ENCODE measurements at regions not wholly inside any gene's neighbourhood (a gene's known extent, or its start where the extent isn't known, plus 50 kb on each side); places are given as distances from the start of the nearest gene placed in this dataset.

GRCh38 chr4:14496969-14497368 is 505.3 kb upstream of the CPEB2 start:
- no peak for DNase-seq

GRCh38 chr4:14504162-14504561 is 498.1 kb upstream of the CPEB2 start:
- no peak for DNase-seq

- DNase-seq, result no peak
These were observed 488.8 kb upstream of the CPEB2 start for GRCh38 chr4:14513471-14513870.

GRCh38 chr4:14515556-14515955 is 486.7 kb upstream of the CPEB2 start:
- no peak for DNase-seq

- DNase-seq, result no peak
These were observed 484.1 kb upstream of the CPEB2 start for GRCh38 chr4:14518136-14518535.

GRCh38 chr4:14520171-14520570 is 482.1 kb upstream of the CPEB2 start:
- DNase-seq, result no peak

GRCh38 chr4:14524276-14524675 is 478.0 kb upstream of the CPEB2 start:
- no peak for DNase-seq

- no peak for DNase-seq
These were observed 473.4 kb upstream of the CPEB2 start for GRCh38 chr4:14528918-14529317.

- no peak for DNase-seq
These were observed 472.6 kb upstream of the CPEB2 start for GRCh38 chr4:14529653-14530052.

- DNase-seq, result no peak
These were observed 469.8 kb upstream of the CPEB2 start for GRCh38 chr4:14532436-14532835.

- DNase-seq, result no peak
These were observed 463.0 kb upstream of the CPEB2 start for GRCh38 chr4:14539246-14539645.

- no peak for DNase-seq
These were observed 457.1 kb upstream of the CPEB2 start for GRCh38 chr4:14545163-14545562.

- DNase-seq, result no peak
These were observed 456.5 kb upstream of the CPEB2 start for GRCh38 chr4:14545807-14546206.

- no peak for DNase-seq
These were observed 450.2 kb upstream of the CPEB2 start for GRCh38 chr4:14552119-14552518.

GRCh38 chr4:14559646-14560045 is 442.6 kb upstream of the CPEB2 start:
- no peak for DNase-seq

- no peak for DNase-seq
These were observed 441.7 kb upstream of the CPEB2 start for GRCh38 chr4:14560577-14560976.

- no peak for DNase-seq
These were observed 439.4 kb upstream of the CPEB2 start for GRCh38 chr4:14562901-14563300.

GRCh38 chr4:14564281-14564680 is 438.0 kb upstream of the CPEB2 start:
- no peak for DNase-seq

- DNase-seq, result no peak
These were observed 435.8 kb upstream of the CPEB2 start for GRCh38 chr4:14566518-14566917.

- DNase-seq, result no peak
These were observed 433.9 kb upstream of the CPEB2 start for GRCh38 chr4:14568351-14568750.

- DNase-seq, result no peak
These were observed 427.0 kb upstream of the CPEB2 start for GRCh38 chr4:14575289-14575688.

- DNase-seq, result no peak
These were observed 426.4 kb upstream of the CPEB2 start for GRCh38 chr4:14575919-14576318.

- no peak for DNase-seq
These were observed 422.2 kb upstream of the CPEB2 start for GRCh38 chr4:14580061-14580460.

- no peak for DNase-seq
These were observed 420.5 kb upstream of the CPEB2 start for GRCh38 chr4:14581741-14582140.

GRCh38 chr4:14582677-14583076 is 419.6 kb upstream of the CPEB2 start:
- DNase-seq, result no peak

GRCh38 chr4:14583331-14583730 is 418.9 kb upstream of the CPEB2 start:
- no peak for DNase-seq
